ENCODE measurements at regions not wholly inside any gene's neighbourhood (a gene's known extent, or its start where the extent isn't known, plus 50 kb on each side); places are given as distances from the start of the nearest gene placed in this dataset.

GRCh38 chr6:126795161-126795560 lies 323.3 kb upstream of the RSPO3 start:
- no peak overlapping the region for H3K27ac ChIP-seq (ENCODE audit: low read length)
- H3K4me1 ChIP-seq (ENCODE audit: control insufficient read depth, insufficient read depth, low read length): peaks cover 4% of the 10 kb centered on the region
- DNase-seq: no peak

GRCh38 chr6:126797981-126798380 lies 320.5 kb upstream of the RSPO3 start:
- H3K27ac ChIP-seq (ENCODE audit: low read length): no peak overlapping the region

More at GRCh38 chr6:126795161-126795560, 323.3 kb upstream of the RSPO3 start:
- Histone ChIP-seq H3K27me3 (ENCODE audit: control insufficient read depth, insufficient read depth, low read length) (no peaks in the 10 kb centered on the region), H3K9me3 (replicated peaks; ENCODE audit: control insufficient read depth, low read depth, low read length) (no peaks in the 10 kb centered on the region), H3K4me3 (ENCODE audit: low read length) (no peak overlapping the region), H3K36me3 (ENCODE audit: control insufficient read depth, insufficient read depth, low read length) (no peaks in the 10 kb centered on the region)

GRCh38 chr6:126803769-126804168 lies 314.7 kb upstream of the RSPO3 start:
- no peak for DNase-seq
- Histone ChIP-seq H3K9me3 (replicated peaks; ENCODE audit: control insufficient read depth, low read depth, low read length) (no peaks in the 10 kb centered on the region), H3K36me3 (ENCODE audit: control insufficient read depth, insufficient read depth, low read length) (no peaks in the 10 kb centered on the region), H3K27ac (ENCODE audit: low read length) (no peak overlapping the region), H3K27me3 (ENCODE audit: control insufficient read depth, insufficient read depth, low read length) (no peaks in the 10 kb centered on the region), H3K4me3 (ENCODE audit: low read length) (no peak overlapping the region), H3K4me1 (ENCODE audit: control insufficient read depth, insufficient read depth, low read length) (peaks cover 2% of the 10 kb centered on the region)
- 57% methylated on average over 1 of the region's 3 CpGs for WGBS (ENCODE audit: insufficient coverage)

More at GRCh38 chr6:126797981-126798380, 320.5 kb upstream of the RSPO3 start:
- no peak for DNase-seq
- no peak overlapping the region for H3K4me3 ChIP-seq (ENCODE audit: low read length)
- H3K4me1 ChIP-seq (ENCODE audit: control insufficient read depth, insufficient read depth, low read length): no peaks in the 10 kb centered on the region
- no peaks in the 10 kb centered on the region for H3K9me3 ChIP-seq (replicated peaks; ENCODE audit: control insufficient read depth, low read depth, low read length)
- no peaks in the 10 kb centered on the region for H3K36me3 ChIP-seq (ENCODE audit: control insufficient read depth, insufficient read depth, low read length)
- no peaks in the 10 kb centered on the region for H3K27me3 ChIP-seq (ENCODE audit: control insufficient read depth, insufficient read depth, low read length)
- WGBS (ENCODE audit: insufficient coverage): no CpG with 5 or more reads among the region's 2 CpGs

- WGBS (ENCODE audit: insufficient coverage): no CpG with 5 or more reads among the region's 5 CpGs
- Histone ChIP-seq H3K4me3 (ENCODE audit: low read length) (no peak overlapping the region), H3K27me3 (ENCODE audit: control insufficient read depth, insufficient read depth, low read length) (no peaks in the 10 kb centered on the region), H3K27ac (ENCODE audit: low read length) (no peak overlapping the region), H3K9me3 (replicated peaks; ENCODE audit: control insufficient read depth, low read depth, low read length) (no peaks in the 10 kb centered on the region), H3K36me3 (ENCODE audit: control insufficient read depth, insufficient read depth, low read length) (no peaks in the 10 kb centered on the region), H3K4me1 (ENCODE audit: control insufficient read depth, insufficient read depth, low read length) (peaks cover 2% of the 10 kb centered on the region)
- DNase-seq: peak; percentile 77
Observed at GRCh38 chr6:126804332-126805064, 314.0 kb upstream of the RSPO3 start.

- no peaks in the 10 kb centered on the region for H3K36me3 ChIP-seq (ENCODE audit: control insufficient read depth, insufficient read depth, low read length)
- no peak overlapping the region for H3K27ac ChIP-seq (ENCODE audit: low read length)
- H3K27me3 ChIP-seq (ENCODE audit: control insufficient read depth, insufficient read depth, low read length): no peaks in the 10 kb centered on the region
- no CpG with 5 or more reads among the region's 1 CpG for WGBS (ENCODE audit: insufficient coverage)
- no peak for DNase-seq
- no peaks in the 10 kb centered on the region for H3K9me3 ChIP-seq (replicated peaks; ENCODE audit: control insufficient read depth, low read depth, low read length)
- H3K4me1 ChIP-seq (ENCODE audit: control insufficient read depth, insufficient read depth, low read length): peaks cover 2% of the 10 kb centered on the region
- no peak overlapping the region for H3K4me3 ChIP-seq (ENCODE audit: low read length)
Observed at GRCh38 chr6:126805861-126806260, 312.6 kb upstream of the RSPO3 start.

GRCh38 chr6:126807876-126808275 lies 310.6 kb upstream of the RSPO3 start:
- no peaks in the 10 kb centered on the region for H3K27me3 ChIP-seq (ENCODE audit: control insufficient read depth, insufficient read depth, low read length)
- H3K27ac ChIP-seq (ENCODE audit: low read length): no peak overlapping the region
- no peaks in the 10 kb centered on the region for H3K9me3 ChIP-seq (replicated peaks; ENCODE audit: control insufficient read depth, low read depth, low read length)
- H3K4me1 ChIP-seq (ENCODE audit: control insufficient read depth, insufficient read depth, low read length): peaks cover 2% of the 10 kb centered on the region
- no CpG with 5 or more reads among the region's 1 CpG for WGBS (ENCODE audit: insufficient coverage)
- H3K36me3 ChIP-seq (ENCODE audit: control insufficient read depth, insufficient read depth, low read length): no peaks in the 10 kb centered on the region
- DNase-seq: peak; percentile 70
- no peak overlapping the region for H3K4me3 ChIP-seq (ENCODE audit: low read length)

- Histone ChIP-seq H3K4me1 (ENCODE audit: control insufficient read depth, insufficient read depth, low read length) (peaks cover 2% of the 10 kb centered on the region), H3K4me3 (ENCODE audit: low read length) (no peak overlapping the region), H3K9me3 (replicated peaks; ENCODE audit: control insufficient read depth, low read depth, low read length) (no peaks in the 10 kb centered on the region), H3K36me3 (ENCODE audit: control insufficient read depth, insufficient read depth, low read length) (no peaks in the 10 kb centered on the region), H3K27me3 (ENCODE audit: control insufficient read depth, insufficient read depth, low read length) (no peaks in the 10 kb centered on the region), H3K27ac (ENCODE audit: low read length) (peak overlapping the region; percentile 15)
- peak; percentile 92 for DNase-seq
- WGBS (ENCODE audit: insufficient coverage): no CpG with 5 or more reads among the region's 3 CpGs
Observed at GRCh38 chr6:126811321-126811720, 307.1 kb upstream of the RSPO3 start.

- DNase-seq: peak; percentile 48
- peaks cover 2% of the 10 kb centered on the region for H3K4me1 ChIP-seq (ENCODE audit: control insufficient read depth, insufficient read depth, low read length)
- no peaks in the 10 kb centered on the region for H3K36me3 ChIP-seq (ENCODE audit: control insufficient read depth, insufficient read depth, low read length)
- no peak overlapping the region for H3K27ac ChIP-seq (ENCODE audit: low read length)
- no peak overlapping the region for H3K4me3 ChIP-seq (ENCODE audit: low read length)
- no peaks in the 10 kb centered on the region for H3K9me3 ChIP-seq (replicated peaks; ENCODE audit: control insufficient read depth, low read depth, low read length)
- no peaks in the 10 kb centered on the region for H3K27me3 ChIP-seq (ENCODE audit: control insufficient read depth, insufficient read depth, low read length)
- no CpG with 5 or more reads among the region's 3 CpGs for WGBS (ENCODE audit: insufficient coverage)
Observed at GRCh38 chr6:126812010-126812409, 306.5 kb upstream of the RSPO3 start.

GRCh38 chr6:126812651-126813050 lies 305.8 kb upstream of the RSPO3 start:
- no peak for DNase-seq
- H3K27ac ChIP-seq (ENCODE audit: low read length): no peak overlapping the region
- no peak overlapping the region for H3K4me3 ChIP-seq (ENCODE audit: low read length)
- no peaks in the 10 kb centered on the region for H3K9me3 ChIP-seq (replicated peaks; ENCODE audit: control insufficient read depth, low read depth, low read length)
- H3K4me1 ChIP-seq (ENCODE audit: control insufficient read depth, insufficient read depth, low read length): peaks cover 2% of the 10 kb centered on the region
- no peaks in the 10 kb centered on the region for H3K36me3 ChIP-seq (ENCODE audit: control insufficient read depth, insufficient read depth, low read length)
- no peaks in the 10 kb centered on the region for H3K27me3 ChIP-seq (ENCODE audit: control insufficient read depth, insufficient read depth, low read length)
- WGBS (ENCODE audit: insufficient coverage): no CpG with 5 or more reads among the region's 1 CpG

- WGBS (ENCODE audit: insufficient coverage): no CpG with 5 or more reads among the region's 3 CpGs
- no peak overlapping the region for H3K27ac ChIP-seq (ENCODE audit: low read length)
- H3K36me3 ChIP-seq (ENCODE audit: control insufficient read depth, insufficient read depth, low read length): no peaks in the 10 kb centered on the region
- DNase-seq: no peak
- no peaks in the 10 kb centered on the region for H3K9me3 ChIP-seq (replicated peaks; ENCODE audit: control insufficient read depth, low read depth, low read length)
- H3K4me3 ChIP-seq (ENCODE audit: low read length): no peak overlapping the region
- no peaks in the 10 kb centered on the region for H3K27me3 ChIP-seq (ENCODE audit: control insufficient read depth, insufficient read depth, low read length)
- H3K4me1 ChIP-seq (ENCODE audit: control insufficient read depth, insufficient read depth, low read length): no peaks in the 10 kb centered on the region
Observed at GRCh38 chr6:126820634-126821033, 297.8 kb upstream of the RSPO3 start.

GRCh38 chr6:126821706-126822105 lies 296.8 kb upstream of the RSPO3 start:
- H3K27me3 ChIP-seq (ENCODE audit: control insufficient read depth, insufficient read depth, low read length): no peaks in the 10 kb centered on the region
- no CpG with 5 or more reads among the region's 2 CpGs for WGBS (ENCODE audit: insufficient coverage)
- no peak for DNase-seq
- H3K36me3 ChIP-seq (ENCODE audit: control insufficient read depth, insufficient read depth, low read length): no peaks in the 10 kb centered on the region
- no peak overlapping the region for H3K4me3 ChIP-seq (ENCODE audit: low read length)
- H3K9me3 ChIP-seq (replicated peaks; ENCODE audit: control insufficient read depth, low read depth, low read length): no peaks in the 10 kb centered on the region
- no peak overlapping the region for H3K27ac ChIP-seq (ENCODE audit: low read length)
- H3K4me1 ChIP-seq (ENCODE audit: control insufficient read depth, insufficient read depth, low read length): no peaks in the 10 kb centered on the region

All from muscle of leg (tissue), 3 donors.